HG02938 (cell line): ENCODE measurements at regions not wholly inside any gene's neighbourhood (a gene's known extent, or its start where the extent isn't known, plus 50 kb on each side); places are given as distances from the start of the nearest gene placed in this dataset.

ENCODE experiments used
- ATAC-seq: cut with Tn5 transposase; IDR thresholded peaks from one replicate; pipeline ENCODE4 v1.9.1; 2021; ENCODE audit warnings: mild to moderate bottlenecking, moderate library complexity; ENCODE audit not compliant: unreplicated experiment

DNA sequence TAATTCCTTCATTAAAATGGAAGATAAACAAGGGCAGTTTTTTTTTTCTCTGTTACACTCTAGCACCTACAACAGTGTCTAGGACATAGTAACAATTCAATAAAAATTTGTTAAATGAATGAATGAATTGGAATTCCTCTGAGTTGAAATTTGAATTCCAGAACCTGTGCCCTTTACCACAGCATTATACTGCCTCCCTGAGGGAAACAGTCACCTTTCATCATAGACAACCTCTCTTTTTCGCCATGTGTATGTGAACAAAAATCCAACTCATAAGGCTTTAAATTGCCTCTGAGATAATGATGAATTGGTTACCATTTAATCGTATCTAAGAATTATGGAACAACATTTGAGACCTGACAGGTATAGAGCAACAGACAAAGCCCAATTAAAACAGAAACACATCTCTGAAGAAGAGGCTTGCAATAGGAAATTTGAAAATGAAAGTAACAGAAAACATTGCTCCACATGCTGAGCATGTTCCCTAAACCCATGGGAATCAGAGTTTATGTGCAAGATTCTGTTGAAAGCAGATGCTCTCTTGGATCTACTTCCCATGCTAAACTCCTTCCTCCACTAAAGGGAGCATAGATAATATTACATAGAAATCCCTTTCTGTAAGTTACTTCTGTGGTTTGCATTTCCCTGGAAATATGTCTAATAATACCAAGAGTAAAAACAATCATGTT, 657.8 kb downstream of the GALC start:
- ATAC-seq = no peak

DNA sequence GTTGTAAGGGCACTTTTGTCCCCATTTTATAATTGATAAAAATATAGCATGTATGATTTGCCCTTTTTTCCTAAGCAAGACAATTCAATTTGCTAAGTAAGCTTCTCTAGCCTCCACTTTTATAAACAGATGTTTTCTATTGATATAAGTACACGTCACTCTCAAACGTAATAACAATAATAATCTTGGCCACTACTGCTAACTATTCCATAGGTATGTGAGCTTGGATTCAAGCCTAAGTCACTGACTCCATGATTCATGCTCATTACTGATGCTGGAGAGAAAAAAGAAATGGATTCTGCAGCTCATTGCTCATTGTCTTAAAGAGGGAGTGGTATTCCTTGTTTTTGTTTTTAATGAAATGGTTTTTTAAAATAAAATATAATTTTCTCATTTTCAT, 661.0 kb downstream of the GALC start:
- no peak for ATAC-seq

DNA sequence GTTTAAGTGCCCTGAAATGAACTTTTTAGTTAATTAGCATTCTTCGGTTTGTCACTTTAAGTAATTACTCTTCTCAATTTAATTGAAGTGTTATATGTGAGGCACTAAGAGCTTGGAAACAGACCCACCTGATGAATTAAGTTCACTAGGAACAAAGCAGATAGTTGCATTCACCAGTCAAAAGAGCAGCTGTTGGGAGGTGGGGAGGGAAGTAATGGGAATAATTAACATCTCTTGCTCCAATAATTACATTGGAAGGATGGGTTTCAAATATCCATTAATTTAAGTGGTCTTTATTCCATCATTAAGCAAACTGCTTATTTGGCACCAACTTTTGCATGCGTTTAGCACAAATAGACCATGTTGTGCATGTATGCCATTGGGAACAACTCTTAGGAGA, 667.2 kb downstream of the GALC start:
- no peak for ATAC-seq

DNA sequence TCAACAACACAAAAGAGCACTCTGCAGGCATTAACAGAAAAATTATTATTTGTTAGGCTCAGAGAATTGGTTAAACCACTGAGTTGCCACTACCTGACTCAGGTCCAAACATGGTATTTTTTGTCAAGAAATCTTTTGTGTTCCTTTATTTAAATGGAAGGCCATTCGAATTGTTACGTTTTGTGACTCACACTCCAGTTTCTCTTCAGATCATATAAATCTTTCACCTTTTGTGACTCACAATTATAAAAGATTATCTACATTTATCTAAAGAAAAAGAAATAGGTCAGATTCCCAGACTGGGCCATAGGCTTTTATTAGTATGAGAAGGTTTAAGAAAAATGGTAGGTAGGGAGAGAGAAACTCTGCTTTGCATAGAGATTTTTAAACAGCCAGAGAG, 669.8 kb downstream of the GALC start:
- no peak for ATAC-seq

DNA sequence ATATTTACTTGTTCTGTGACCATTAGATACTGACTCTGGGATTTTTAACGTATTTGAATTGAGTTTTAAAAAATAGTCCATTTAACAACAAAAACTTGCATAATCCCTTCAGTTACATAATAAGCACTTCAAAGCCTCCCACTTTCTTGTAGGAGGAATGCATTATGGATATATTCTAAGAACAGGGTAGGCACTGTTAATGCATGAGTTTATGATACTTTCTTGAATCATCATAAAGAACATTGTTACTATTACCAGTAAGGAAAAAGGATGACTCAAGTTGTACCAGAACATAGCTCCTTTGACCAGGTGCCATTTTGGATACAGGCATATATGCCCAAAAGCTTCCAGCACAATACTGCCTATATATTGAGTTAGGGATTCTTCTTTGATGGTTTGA, 671.4 kb downstream of the GALC start:
- no peak for ATAC-seq

DNA sequence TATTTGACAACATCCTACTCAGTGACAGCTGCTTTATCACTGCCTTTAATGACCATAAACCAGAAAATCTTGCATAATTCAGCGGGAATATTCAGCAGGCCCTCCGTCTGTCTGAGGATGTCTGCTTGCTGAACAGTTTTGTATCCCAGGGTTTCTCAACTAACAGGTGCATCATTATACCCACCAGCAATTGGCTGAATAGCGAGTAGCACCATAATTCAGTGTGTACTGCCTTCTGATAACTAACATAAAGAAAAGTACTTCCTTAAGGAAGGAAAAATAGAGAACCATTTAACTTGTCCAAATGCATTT, 680.1 kb downstream of the GALC start:
- no peak for ATAC-seq

DNA sequence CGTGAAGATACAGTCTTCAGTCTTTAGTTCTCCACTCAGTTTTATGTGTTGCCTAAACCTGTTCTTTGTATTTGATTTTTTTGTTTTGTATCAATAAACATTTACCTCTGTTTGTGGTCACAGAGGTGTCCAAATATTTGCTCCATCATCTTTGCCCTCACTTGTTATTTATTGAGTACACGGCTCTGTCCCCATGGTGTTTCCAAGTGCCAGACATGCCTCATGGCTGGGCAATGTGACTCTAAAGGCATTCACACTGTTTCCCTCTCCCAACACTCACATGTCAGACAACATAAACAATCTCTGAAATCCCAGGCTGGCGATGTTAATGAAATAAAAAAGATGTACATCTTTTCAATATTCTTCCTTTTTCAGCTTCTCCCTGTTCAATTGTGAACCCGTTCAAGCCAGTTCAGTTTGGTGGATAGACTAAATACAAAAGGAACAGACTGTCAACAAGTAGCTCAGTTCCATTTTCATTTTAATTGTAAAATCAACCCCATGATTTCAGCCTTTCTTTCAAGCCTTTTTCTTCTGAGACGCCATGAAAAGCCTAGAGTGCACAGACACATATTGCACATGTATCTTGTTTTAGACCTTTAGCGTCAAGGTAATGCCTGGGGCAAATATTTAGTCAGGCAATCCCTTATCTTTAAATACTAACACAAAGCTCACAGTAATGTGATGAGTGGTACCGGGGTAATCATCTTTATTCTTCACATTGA, 680.7 kb downstream of the GALC start:
- ATAC-seq = no peak

DNA sequence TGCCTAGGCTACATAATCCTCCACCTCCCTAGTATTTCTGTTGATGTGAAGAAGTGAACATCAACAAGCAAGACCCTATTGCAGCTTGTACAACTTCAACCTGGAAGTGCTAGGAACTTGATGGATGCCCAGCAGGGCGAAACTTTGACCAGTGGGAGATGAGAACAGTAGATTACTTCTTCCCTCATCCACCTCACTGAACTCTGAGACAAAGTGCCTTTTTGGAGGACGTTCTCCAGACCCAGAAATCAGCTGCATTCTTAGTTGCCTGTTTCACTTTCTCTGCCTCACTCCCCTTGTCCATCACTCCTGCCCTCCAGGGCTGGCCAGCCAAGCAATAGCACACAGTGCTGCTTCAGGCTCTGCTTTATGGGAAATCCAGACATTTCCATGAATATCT, 683.4 kb downstream of the GALC start:
- ATAC-seq = no peak

DNA sequence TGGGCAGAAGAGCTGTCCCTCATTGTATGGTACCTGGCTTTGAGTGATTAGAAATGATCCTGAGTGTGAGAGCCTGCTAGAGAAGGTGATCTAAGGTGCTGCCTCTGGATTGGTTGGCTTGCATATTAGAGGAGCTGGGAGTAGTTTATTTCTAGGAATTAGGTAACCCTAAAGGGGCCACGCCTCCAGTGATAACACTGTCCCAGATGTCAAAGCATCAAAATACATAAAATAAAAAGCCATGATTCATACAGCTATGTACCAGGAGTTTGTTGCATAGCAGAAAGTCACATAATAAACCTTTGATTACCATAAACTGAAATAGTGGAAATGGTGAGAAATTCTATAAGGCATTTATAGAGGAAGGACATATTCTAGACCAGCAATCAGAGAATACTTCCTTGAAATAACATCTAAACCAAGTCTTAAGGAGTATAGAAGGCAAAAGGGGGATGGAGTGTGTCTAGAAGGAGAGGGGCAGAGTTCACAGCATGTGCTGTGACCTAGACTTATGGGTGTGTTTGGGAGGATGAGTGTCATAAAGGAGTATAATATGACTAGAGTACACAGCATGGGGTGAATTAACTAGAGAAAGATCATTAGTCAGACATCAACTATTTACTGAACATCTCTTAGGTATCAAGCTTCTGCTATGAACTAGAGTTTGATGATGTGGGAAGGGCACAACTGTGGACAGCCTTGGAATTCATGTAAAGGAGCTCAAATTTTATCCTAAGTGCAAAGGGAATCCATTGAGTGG, 686.4 kb downstream of the GALC start:
- no peak for ATAC-seq

DNA sequence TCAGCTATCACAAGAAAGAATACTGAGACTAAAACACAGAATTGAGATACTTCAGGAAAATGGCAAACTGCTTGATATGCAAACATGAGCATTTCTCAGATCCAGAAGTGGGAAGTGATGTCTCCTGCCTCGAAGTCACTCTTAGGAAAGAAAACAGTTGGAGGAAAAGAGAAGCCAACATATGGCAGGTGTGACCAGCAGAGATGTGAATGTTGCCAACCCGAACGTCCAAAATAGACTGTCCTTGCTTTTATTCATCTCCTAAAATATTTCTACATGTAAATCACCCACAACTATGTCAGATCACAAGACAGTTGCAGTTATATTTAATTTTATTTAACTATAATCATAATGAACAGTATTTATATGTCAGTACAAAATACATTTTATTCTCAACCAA, 687.6 kb downstream of the GALC start:
- ATAC-seq = no peak

DNA sequence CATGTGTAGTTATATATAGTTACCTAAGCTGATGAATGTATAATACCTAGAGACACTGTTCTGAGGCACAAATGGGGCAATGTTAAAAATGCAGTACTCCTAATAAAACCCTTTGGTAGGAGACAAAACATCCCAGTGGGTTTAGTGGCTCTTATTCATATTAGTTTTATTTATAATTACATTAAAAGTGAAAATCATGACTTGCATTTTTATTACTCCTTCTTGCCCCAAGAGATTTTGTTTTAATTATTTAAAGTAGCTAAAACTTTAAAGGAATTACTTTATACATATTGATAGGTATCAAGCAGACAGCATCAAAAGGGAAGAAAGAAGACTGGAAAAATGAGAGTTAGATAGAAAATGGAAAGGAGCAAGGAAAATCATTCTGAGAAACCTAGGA, 688.6 kb downstream of the GALC start:
- ATAC-seq = no peak

DNA sequence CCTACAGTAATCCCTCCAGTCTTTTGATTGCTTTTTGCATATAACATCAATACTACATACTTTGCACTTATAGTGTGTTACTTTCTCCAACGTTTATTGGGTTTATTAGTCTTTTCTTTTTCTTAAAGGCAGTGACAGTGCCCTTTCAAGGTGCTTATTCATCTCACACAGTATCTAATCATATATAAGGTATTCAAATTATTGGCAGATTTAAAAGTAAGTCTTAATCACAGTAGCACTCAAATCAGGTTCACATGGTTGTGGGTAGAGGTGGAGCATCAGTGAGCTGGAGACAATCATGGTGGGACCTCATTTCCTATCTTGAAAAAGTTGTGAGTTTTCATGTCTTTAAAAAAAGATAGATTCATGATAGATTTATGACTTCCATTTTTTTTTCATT, 706.2 kb downstream of the GALC start:
- ATAC-seq = no peak

DNA sequence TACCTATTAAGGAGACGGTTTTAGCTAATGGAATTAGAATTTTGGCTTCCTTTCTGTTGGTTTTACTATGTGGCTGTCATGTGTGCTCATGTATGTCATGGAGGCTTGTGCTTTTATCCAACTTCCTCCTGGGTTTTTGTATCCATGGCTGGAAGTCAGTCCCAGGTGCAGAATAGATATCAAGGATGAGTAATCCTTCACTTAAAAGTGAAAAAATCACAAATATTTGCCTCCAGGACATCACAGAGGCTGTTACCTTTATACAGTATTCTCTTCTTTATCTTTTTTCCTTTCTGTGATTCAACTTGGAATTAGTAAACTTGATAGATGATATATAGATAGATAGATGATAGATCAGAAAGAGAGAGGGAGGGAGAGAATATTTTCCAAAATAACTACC, 706.8 kb downstream of the GALC start:
- no peak for ATAC-seq

DNA sequence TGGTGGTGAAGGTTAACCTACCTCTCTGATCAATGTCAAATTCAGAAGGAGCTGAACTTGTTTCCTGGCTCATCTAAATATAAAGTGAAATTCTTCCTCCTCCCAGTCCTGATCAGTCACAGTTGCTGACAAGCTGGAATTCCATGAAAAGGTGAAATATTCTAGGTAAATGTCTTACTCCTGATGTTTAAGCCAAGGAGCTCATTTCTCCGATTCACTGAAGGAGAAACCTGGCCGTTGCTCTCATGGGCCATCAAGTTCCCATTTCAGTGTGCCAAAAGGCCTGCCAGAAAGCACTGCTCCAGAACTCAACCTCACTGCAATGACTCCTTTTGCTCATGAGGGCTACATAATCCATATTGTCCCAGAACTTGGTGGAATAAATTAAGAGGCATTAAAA, 707.5 kb downstream of the GALC start:
- no peak for ATAC-seq

DNA sequence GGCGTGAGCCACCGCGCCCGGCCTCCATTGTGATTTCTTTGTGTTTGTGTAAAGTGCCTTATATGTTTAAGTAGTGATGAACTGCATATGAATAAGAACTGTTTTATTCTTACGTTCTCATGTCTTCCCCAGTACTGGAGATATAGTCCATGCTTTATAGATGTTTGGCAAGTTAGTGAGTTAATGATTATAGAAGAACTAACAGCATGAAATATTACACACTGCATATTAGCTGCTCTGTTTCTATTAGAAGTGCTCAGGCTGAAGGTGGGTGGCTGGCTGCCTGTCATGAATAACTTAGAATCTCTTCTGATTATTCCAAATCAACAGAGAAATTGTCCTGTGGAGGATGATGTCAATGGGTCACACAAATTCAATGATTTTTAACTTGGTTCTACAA, 709.4 kb downstream of the GALC start:
- no peak for ATAC-seq

DNA sequence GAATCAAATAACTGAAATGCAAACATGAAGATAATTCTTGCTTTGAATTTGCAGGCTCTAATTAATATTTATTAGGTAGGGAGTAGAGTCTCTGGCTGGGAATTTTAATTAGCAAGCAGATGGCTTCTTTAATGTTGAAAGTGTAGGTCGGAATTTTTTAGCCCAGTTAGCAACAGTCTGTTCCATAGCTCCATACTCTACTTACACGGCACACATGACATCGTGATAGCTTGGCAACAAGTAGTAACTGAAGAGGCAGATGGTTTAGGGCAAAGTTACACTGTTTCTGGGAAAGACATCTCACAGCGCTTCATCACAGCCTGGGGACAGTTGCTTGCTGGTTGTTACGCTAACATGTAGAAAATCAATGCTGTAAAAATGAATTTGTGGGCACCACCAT, 710.7 kb downstream of the GALC start:
- no peak for ATAC-seq

DNA sequence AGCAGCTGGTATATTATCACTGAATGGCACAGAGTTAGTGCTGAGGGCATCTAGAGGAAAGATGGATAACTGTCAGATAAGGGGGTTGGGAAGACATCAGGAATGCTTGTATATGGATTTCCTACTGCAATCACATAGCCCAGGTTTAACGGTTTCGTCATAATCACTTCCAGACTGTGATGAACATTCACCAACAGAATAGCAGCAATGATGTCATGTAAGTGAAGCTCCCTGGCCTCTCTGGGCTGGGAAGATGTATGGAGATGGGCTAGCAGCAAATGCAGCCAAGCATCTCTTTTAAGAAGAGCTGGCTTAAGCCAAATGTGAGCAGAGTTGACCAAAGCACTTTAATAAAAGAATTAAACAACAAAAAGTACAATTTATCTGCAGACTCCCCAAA, 714.6 kb downstream of the GALC start:
- no peak for ATAC-seq

DNA sequence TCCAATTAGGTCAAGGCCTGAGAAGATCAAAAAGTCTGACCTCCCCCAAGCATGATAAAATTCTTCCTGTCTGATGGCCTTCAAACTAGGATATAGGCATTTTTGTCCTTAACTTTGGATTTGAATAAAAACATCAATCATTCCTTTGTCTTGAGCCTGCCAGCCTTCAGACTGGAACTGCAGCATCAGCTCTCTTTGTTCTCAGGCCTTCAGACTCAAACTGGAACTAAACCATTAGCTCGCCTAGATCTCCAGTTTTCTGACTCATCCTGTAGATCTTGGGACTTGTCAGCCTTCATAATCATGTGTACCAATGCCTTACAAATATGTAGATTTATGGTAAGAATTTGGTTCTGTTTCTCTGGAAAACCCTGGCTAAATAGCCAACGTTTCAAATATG, 721.7 kb downstream of the GALC start:
- ATAC-seq = no peak

DNA sequence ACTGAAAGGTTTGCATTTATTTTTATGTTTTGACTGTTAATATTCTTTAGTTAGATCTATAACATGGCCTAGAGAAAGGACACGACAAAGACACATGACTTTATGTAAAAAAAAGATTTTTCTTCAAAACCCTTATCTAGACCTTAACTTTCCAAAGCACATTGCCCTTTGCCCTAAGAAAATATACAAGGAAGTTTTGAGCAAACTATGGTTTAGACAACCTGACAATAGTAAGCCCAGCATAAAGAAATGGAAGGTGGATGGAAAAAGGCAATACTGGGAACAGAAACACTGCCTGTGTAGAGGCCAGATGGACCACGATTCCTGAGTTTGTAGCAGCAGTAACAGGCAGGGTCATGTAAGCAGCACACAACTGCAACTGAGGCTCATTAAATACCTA, 724.0 kb downstream of the GALC start:
- no peak for ATAC-seq

DNA sequence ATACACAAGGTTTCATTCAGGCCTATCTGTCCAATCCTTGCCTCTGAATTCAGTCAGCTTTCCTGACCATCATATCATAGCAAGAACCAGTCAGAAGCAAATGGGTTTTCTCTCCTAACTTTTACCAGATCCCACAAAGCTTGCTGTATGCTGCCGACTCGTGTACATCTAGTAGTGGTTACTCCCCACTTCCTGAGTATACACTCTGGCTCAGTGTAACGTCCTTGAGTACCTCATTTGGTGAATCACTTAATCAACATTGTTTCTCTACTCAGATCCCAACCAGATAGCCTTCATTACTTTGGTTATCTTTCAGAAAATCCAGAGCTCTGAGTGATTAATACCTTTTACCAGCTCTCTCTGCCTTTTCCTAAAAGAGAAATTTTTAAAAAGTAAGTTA, 728.2 kb downstream of the GALC start:
- ATAC-seq = no peak

DNA sequence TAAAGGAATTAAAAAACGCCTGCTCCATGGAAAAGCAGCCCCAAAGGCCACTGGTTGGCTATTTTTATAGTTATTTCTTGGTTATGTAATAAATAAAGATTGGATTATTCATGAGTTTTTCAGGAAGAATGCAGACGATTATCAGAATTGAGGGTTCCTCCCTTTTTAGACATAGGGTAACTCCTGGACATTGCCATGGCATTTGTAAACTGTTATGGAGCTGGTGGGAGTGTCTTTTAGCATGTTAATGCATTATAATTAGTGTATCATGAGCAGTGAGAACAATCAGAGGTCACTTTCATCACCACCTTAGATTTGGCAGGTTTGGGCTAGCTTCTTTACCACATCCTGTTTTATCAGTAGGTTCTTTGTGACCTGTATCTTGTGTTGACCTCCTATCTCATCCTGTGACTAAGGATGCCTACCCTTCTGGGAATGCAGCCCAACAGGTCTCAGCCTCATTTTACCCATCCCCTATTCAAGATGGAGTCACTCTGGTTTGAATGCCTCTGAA, 728.7 kb downstream of the GALC start:
- no peak for ATAC-seq

DNA sequence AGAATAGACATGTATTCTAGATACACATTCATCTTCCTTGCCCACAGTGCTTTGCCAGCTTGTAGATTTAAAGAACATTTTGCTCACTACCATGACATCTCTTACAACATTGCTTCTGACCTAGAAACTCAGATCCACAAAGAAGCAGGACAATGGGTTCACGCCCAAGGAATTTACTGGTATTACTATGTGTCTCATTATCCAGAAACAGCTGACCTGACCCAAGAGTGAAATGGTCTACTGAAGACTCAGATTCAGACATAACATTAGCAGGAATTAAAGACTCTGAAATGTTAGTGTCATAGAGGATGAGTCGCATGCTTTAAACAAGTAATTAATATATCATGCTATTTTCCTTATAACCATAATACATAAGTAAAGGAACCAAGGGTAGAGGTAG, 731.4 kb downstream of the GALC start:
- ATAC-seq = no peak
